A204.1 (cell line): ENCODE measurements at regions not wholly inside any gene's neighbourhood (a gene's known extent, or its start where the extent isn't known, plus 50 kb on each side); places are given as distances from the start of the nearest gene placed in this dataset.
"Not testable (repeated sequence)": the region's sequence is repeated elsewhere in the genome, so short reads cannot be mapped to it uniquely, and the experiment has no call there.

Source experiments
- FAIRE-seq: peaks from 2 replicates; lab custom pipeline; 2012; peaks lifted over from hg19 to GRCh38; lab: Jason Lieb, UNC

DNA sequence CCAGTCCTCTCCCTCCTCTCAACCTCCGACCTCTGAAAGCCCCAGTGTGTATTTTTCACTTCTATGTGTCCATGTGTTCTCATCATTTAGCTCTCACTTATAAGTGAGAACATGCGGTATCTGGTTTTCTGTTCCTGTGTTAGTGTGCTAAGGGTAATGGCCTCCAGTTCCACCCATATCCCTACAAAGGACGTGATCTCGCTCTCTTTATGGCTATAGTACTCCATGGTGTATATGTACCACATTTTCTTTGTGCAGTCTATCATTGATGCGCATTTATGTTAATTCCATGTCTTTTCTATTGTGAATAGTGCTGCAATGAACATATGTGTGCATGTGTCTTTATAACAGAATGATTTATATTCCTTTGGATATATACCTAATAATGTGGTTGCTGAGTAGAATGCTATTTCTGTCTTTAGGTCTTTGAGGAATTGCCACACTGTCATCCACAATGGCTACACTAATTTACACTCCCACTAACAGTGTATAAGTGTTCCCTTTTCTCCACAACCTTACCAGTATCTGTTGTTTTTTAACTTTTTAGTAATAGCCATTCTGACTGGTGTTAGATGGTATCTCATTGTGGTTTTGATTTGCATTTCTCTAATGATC, 749.3 kb upstream of the ARRDC3 start:
- FAIRE-seq = not testable (repeated sequence)

DNA sequence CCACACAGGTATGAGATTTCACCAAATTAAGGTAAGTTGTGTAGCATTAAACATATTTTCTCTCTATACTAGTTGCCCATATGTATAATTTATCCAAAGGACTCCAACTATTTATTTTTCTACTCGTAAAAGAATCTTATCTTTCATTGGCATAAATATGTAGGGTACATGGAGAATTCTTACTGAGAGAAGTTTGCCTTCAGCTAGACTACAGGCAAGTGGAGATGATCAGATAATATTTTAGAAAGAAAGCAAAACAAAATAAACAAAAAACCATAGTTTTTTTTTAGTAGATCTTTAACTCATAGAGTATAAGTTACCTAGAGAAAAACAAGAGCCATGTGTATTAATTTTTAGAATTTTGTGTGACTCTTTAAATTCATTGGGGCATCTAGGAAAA, 743.1 kb upstream of the ARRDC3 start:
- FAIRE-seq = peak; percentile 48

- FAIRE-seq = no peak
These were observed 736.0 kb upstream of the ARRDC3 start for GRCh38 chr5:92119110-92119509.

- no peak for FAIRE-seq
These were observed 723.7 kb upstream of the ARRDC3 start for GRCh38 chr5:92106808-92107207.

DNA sequence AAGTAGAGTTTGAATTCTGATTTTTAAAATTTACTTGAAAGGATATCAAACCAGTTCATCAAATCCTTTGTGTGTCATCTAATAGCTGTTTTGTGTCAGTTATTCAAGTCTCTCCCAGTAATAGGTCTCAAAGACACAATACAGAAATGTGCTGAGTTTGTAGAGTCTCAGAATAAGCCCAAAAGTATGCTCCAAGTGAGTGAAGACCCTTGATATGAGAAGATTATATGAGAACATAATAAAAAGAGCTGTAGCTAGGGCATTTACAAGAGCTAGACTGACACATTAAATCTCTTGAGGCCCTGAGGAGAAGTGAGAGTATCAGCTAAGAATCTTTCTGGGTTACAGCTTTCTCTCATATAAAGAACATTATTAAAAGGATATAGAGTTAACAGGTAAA, 721.0 kb upstream of the ARRDC3 start:
- no peak for FAIRE-seq

GRCh38 chr5:92102313-92102712, 719.2 kb upstream of the ARRDC3 start:
- peak; percentile 70 for FAIRE-seq

- FAIRE-seq = no peak
These were observed 709.1 kb upstream of the ARRDC3 start for GRCh38 chr5:92092239-92092638.

GRCh38 chr5:92086059-92086811, 703.1 kb upstream of the ARRDC3 start:
- peak; percentile 76 for FAIRE-seq

DNA sequence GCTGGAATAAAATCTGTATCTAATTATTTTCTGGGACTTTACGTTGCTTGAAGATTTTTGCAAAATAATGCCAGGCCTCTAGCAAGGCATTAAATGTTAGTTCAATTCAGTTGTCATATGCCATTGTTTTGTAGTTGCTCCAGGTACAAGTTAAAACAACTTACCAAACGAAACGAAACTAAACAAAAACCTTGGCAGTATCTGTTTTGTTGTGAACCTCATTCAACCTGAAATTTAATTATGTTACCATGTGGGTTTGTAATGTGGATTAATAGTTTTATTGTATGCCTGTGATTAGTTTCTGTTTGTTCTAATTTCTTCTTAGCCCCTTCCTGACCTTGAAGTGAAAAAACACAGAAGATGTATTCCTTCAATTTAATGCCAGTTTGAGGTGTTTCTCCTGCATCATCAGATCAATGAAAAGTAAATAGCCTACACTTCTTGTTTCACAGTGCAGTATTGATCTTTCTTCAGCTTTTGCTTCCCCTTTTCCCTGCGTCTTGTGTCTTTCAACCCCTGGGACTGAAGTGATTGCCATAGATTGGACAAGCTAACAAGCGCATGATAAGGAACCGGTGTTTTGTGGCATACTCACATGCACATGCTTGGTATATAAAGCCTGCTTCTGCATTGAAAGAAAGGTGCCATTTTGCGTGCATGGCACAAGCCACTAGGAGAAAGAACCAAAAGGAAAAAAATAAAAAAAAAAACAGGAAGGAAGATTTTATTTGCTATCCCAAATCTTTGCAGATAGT, 699.0 kb upstream of the ARRDC3 start:
- no peak for FAIRE-seq

DNA sequence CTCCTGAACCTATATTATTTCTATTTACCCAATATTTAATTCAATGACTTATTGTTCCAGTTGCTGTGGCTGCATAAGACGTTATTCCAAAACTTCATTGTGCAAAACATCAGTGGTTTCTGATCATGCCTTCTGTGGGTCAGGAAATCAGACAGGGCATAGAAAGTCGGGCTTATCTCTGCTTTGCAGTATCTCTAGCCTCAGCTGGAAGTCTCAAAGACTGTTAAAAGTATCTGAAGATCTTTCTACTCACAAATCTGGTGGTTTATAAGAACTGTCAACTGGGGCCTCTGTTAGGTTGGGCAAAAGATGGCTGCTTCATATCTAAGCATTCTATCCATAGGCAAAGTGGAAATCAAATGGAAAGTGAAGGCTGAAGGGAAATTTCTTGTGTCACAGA, 687.7 kb upstream of the ARRDC3 start:
- no peak for FAIRE-seq

DNA sequence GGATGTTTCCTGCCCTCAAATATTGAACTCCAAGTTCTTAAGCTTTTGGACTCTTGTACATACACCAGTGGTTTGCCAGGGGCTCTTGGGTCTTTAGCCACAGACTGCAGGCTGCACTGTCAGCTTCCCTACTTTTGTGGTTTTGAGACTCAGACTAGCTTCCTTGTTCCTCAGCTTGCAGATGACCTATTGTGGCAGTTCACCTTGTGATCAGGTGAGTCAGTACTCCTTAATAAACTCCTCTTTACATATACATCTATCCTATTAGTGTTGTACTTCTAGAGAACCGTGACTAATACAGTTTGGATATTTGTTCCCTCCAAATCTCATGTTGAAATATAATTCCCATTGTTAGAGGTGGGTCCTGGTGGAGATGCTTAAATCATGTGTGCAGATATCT, 681.9 kb upstream of the ARRDC3 start:
- FAIRE-seq = no peak

GRCh38 chr5:92051741-92052140, 668.6 kb upstream of the ARRDC3 start:
- FAIRE-seq = no peak

- FAIRE-seq = no peak
These were observed 667.9 kb upstream of the ARRDC3 start for GRCh38 chr5:92050970-92051369.

- FAIRE-seq = no peak
These were observed 659.0 kb upstream of the ARRDC3 start for GRCh38 chr5:92041911-92042660.

DNA sequence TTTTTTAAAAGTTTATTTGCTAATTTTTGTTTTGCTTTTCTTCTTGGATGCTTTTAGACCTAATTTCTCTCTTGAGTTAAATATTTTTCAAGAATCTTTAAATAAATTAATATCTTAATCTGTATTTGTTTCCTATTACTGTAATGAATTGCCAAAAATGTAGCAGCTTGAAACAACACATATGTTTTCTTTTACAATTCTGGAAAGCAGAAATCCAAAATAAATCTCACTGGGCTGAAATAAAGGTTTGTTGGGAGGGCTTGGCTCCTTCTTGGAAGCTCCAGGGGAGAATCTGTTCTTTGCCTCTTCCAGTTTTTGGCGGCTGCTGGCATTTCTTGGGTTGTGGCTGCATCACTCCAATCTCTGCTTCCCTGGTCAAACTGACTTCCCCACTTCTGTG, 658.1 kb upstream of the ARRDC3 start:
- FAIRE-seq = no peak

- not testable (repeated sequence) for FAIRE-seq
These were observed 646.7 kb upstream of the ARRDC3 start for GRCh38 chr5:92029792-92030191.

GRCh38 chr5:92023555-92023954, 640.4 kb upstream of the ARRDC3 start:
- no peak for FAIRE-seq

GRCh38 chr5:92023141-92023471, 640.0 kb upstream of the ARRDC3 start:
- no peak for FAIRE-seq

GRCh38 chr5:92022415-92023140, 639.5 kb upstream of the ARRDC3 start:
- no peak for FAIRE-seq

GRCh38 chr5:92019376-92019990, 636.4 kb upstream of the ARRDC3 start:
- no peak for FAIRE-seq

DNA sequence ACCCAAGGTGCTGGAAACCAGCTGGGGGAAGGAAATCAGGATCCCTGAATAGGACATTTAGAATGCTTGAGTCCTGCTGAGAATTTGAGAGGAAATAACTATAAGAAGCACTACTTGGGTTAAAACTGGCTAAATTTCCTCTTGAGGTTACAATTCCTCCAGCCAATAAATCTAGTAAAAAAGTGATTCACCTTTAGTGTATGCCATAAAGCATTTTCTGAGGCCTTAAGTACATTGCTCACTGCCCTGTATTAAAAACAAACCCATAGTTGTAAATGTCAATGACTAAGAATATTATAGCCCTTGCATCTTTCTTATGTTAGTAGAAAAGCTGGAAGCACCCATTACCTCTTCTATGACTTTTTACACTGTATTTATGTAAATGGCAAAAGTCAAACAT, 634.7 kb upstream of the ARRDC3 start:
- no peak for FAIRE-seq

DNA sequence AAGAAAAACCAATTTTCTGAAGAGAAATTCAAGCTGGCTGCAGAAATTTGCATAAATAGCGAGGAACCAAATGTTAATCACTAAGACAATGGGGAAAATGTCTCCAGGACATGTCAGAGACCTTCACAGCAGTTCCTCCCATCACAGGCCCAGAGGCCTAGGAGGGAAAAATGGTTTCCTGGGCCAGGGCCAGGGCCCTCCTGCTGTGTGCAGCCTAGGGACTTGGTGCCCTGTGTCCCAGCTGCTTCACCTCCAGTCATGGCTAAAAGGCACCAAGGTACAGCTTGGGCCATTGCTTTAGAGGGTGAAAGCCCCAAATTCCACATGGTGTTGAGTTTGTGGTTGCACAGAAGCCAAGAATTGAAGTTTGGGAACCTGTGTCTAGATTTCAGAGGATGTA, 628.7 kb upstream of the ARRDC3 start:
- not testable (repeated sequence) for FAIRE-seq
